Activated naive CD4-positive, alpha-beta T cell treated with anti-CD3 and anti-CD28 coated beads, Interleukin-2, amount 50 U/mL, for 72 hours (primary cell): ENCODE measurements at regions not wholly inside any gene's neighbourhood (a gene's known extent, or its start where the extent isn't known, plus 50 kb on each side); places are given as distances from the start of the nearest gene placed in this dataset.

Experiments
- ATAC-seq, 2 donors: fragments of 150-1000 bp; cut with Tn5 transposase; 2 replicates each; pipeline ENCODE4 v1.10.0; 2021; ENCODE audit warnings: mild to moderate bottlenecking in 2 of 2, moderate library complexity in 2 of 2
- DNase-seq, 2 donors: peaks; one replicate each; pipeline ENCODE4 v3.0.0; 2021 to 2022; ENCODE audit warnings: low spot score in 2 of 2
- H3K27ac Mint-ChIP-seq, 2 donors: one replicate each; pipeline ENCODE4 v1.8.0; 2022; ENCODE audit warnings: mild to moderate bottlenecking in 2 of 2, mixed read lengths in 2 of 2
- H3K36me3 Mint-ChIP-seq, 2 donors: one replicate each; pipeline ENCODE4 v1.8.0; 2022; ENCODE audit warnings: mixed read lengths in 2 of 2
- H3K9me3 Mint-ChIP-seq, 2 donors: one replicate each; pipeline ENCODE4 v1.8.0; 2022; ENCODE audit warnings: mixed read lengths in 2 of 2

- peaks cover 9 to 24% of the 10 kb centered on the region in 2 donors for H3K36me3 Mint-ChIP-seq
- peaks cover 10 to 20% of the 10 kb centered on the region in 2 donors for H3K9me3 Mint-ChIP-seq
- DNase-seq (no peak), ATAC-seq (no peak)
- H3K27ac Mint-ChIP-seq = no peak overlapping the region
These were observed 64.6 kb downstream of the LINC01488 start for GRCh38 chr11:69545976-69546617.

GRCh38 chr11:69546735-69547370 lies 65.4 kb downstream of the LINC01488 start:
- Mint-ChIP-seq H3K36me3 (peaks cover 11 to 29% of the 10 kb centered on the region in 2 donors), H3K9me3 (peaks cover 10 to 24% of the 10 kb centered on the region in 2 donors), H3K27ac (peak overlapping the region in 1 of 2 donors; percentile 69)
- DNase-seq (peak; percentile 57 to 60), ATAC-seq (peak; percentile 90 to 93)

- ATAC-seq (no peak), DNase-seq (no peak)
- Mint-ChIP-seq H3K27ac (no peak overlapping the region), H3K9me3 (peaks cover 10 to 28% of the 10 kb centered on the region in 2 donors), H3K36me3 (peaks cover 15 to 34% of the 10 kb centered on the region in 2 donors)
These were observed 69.4 kb downstream of the LINC01488 start for GRCh38 chr11:69550846-69551245.

GRCh38 chr11:69551963-69552362 lies 70.5 kb downstream of the LINC01488 start:
- Mint-ChIP-seq H3K9me3 (peaks cover 10 to 28% of the 10 kb centered on the region in 2 donors), H3K27ac (no peak overlapping the region), H3K36me3 (peaks cover 15 to 35% of the 10 kb centered on the region in 2 donors)
- ATAC-seq = no peak
- DNase-seq = no peak

GRCh38 chr11:69552951-69553350 lies 71.5 kb downstream of the LINC01488 start:
- ATAC-seq (no peak), DNase-seq (no peak)
- Mint-ChIP-seq H3K36me3 (peaks cover 15 to 38% of the 10 kb centered on the region in 2 donors), H3K9me3 (peaks cover 10 to 26% of the 10 kb centered on the region in 2 donors), H3K27ac (no peak overlapping the region)

- H3K27ac Mint-ChIP-seq = no peak overlapping the region
- peaks cover 15 to 30% of the 10 kb centered on the region in 2 donors for H3K36me3 Mint-ChIP-seq
- peaks cover 8 to 19% of the 10 kb centered on the region in 2 donors for H3K9me3 Mint-ChIP-seq
- ATAC-seq = no peak
- no peak for DNase-seq
These were observed 72.2 kb downstream of the LINC01488 start for GRCh38 chr11:69553416-69554357.

GRCh38 chr11:69554849-69555248 lies 73.4 kb downstream of the LINC01488 start:
- Mint-ChIP-seq H3K9me3 (peaks cover 0 to 12% of the 10 kb centered on the region in 2 donors), H3K36me3 (peaks cover 6 to 19% of the 10 kb centered on the region in 2 donors), H3K27ac (no peak overlapping the region)
- DNase-seq (no peak), ATAC-seq (no peak)

GRCh38 chr11:69557266-69557665 lies 75.8 kb downstream of the LINC01488 start:
- H3K27ac Mint-ChIP-seq = no peak overlapping the region
- DNase-seq (no peak), ATAC-seq (no peak)
- H3K9me3 Mint-ChIP-seq = peaks cover 7 to 9% of the 10 kb centered on the region in 2 donors
- peaks cover 0 to 15% of the 10 kb centered on the region in 2 donors for H3K36me3 Mint-ChIP-seq

GRCh38 chr11:69558519-69558941 lies 77.1 kb downstream of the LINC01488 start:
- DNase-seq (peak in 1 of 2 donors; percentile 13), ATAC-seq (peak; percentile 62 to 92)
- no peak overlapping the region for H3K27ac Mint-ChIP-seq
- H3K36me3 Mint-ChIP-seq = peaks cover 4 to 15% of the 10 kb centered on the region in 2 donors
- peaks cover 7 to 13% of the 10 kb centered on the region in 2 donors for H3K9me3 Mint-ChIP-seq

- Mint-ChIP-seq H3K27ac (no peak overlapping the region), H3K9me3 (peaks cover 7 to 13% of the 10 kb centered on the region in 2 donors), H3K36me3 (peaks cover 4 to 15% of the 10 kb centered on the region in 2 donors)
- DNase-seq = no peak
- peak in 1 of 2 donors; percentile 18 for ATAC-seq
These were observed 77.7 kb downstream of the LINC01488 start for GRCh38 chr11:69559181-69559580.

GRCh38 chr11:69560141-69560790 lies 78.8 kb downstream of the LINC01488 start:
- Mint-ChIP-seq H3K9me3 (peaks cover 7 to 13% of the 10 kb centered on the region in 2 donors), H3K36me3 (peaks cover 4 to 15% of the 10 kb centered on the region in 2 donors)

GRCh38 chr11:69562302-69562701 lies 78.7 kb upstream of the CCND1 start:
- DNase-seq (no peak), ATAC-seq (no peak)
- peaks cover 7 to 13% of the 10 kb centered on the region in 2 donors for H3K9me3 Mint-ChIP-seq
- H3K27ac Mint-ChIP-seq = no peak overlapping the region
- H3K36me3 Mint-ChIP-seq = peaks cover 4 to 10% of the 10 kb centered on the region in 2 donors

More at GRCh38 chr11:69560141-69560790, 78.8 kb downstream of the LINC01488 start:
- ATAC-seq (no peak), DNase-seq (no peak)
- no peak overlapping the region for H3K27ac Mint-ChIP-seq

- peaks cover 4 to 10% of the 10 kb centered on the region in 2 donors for H3K36me3 Mint-ChIP-seq
- ATAC-seq (no peak), DNase-seq (no peak)
- peaks cover 7 to 13% of the 10 kb centered on the region in 2 donors for H3K9me3 Mint-ChIP-seq
- no peak overlapping the region for H3K27ac Mint-ChIP-seq
These were observed 78.1 kb upstream of the CCND1 start for GRCh38 chr11:69562816-69563215.

GRCh38 chr11:69563306-69563705 lies 77.7 kb upstream of the CCND1 start:
- no peak for ATAC-seq
- Mint-ChIP-seq H3K27ac (no peak overlapping the region), H3K36me3 (peaks cover 4 to 10% of the 10 kb centered on the region in 2 donors), H3K9me3 (peaks cover 7 to 13% of the 10 kb centered on the region in 2 donors)
- DNase-seq = no peak

GRCh38 chr11:69563946-69564775 lies 76.8 kb upstream of the CCND1 start:
- DNase-seq (no peak), ATAC-seq (no peak)
- Mint-ChIP-seq H3K9me3 (peaks cover 7 to 13% of the 10 kb centered on the region in 2 donors), H3K36me3 (peaks cover 4 to 10% of the 10 kb centered on the region in 2 donors), H3K27ac (no peak overlapping the region)
